ENCODE measurements at regions not wholly inside any gene's neighbourhood (a gene's known extent, or its start where the extent isn't known, plus 50 kb on each side); places are given as distances from the start of the nearest gene placed in this dataset.

- no peak for DNase-seq
- no peaks in the 10 kb centered on the region for H3K4me1 Mint-ChIP-seq (ENCODE audit: low read depth, unreplicated experiment)
- H3K27ac Mint-ChIP-seq (ENCODE audit: unreplicated experiment): no peak overlapping the region
- H3K4me3 Mint-ChIP-seq (ENCODE audit: unreplicated experiment): no peak overlapping the region
- no peaks in the 10 kb centered on the region for H3K9me3 Mint-ChIP-seq (ENCODE audit: unreplicated experiment)
- no peaks in the 10 kb centered on the region for H3K36me3 Mint-ChIP-seq (ENCODE audit: unreplicated experiment)
- TF ChIP-seq CTCF (IDR thresholded peaks at IDR 0.05; ENCODE audit: partially characterized antibody, unreplicated experiment): no peak
- no peaks in the 10 kb centered on the region for H3K27me3 Mint-ChIP-seq (ENCODE audit: unreplicated experiment)
These were observed 537.0 kb downstream of the SLC6A15 start for GRCh38 chr12:84375449-84376170.

GRCh38 chr12:84362552-84362897 is 550.1 kb downstream of the SLC6A15 start:
- Mint-ChIP-seq H3K36me3 (ENCODE audit: unreplicated experiment) (no peaks in the 10 kb centered on the region), H3K4me1 (ENCODE audit: low read depth, unreplicated experiment) (no peaks in the 10 kb centered on the region), H3K9me3 (ENCODE audit: unreplicated experiment) (peaks cover 3% of the 10 kb centered on the region), H3K27ac (ENCODE audit: unreplicated experiment) (no peak overlapping the region), H3K27me3 (ENCODE audit: unreplicated experiment) (no peaks in the 10 kb centered on the region), H3K4me3 (ENCODE audit: unreplicated experiment) (no peak overlapping the region)
- TF ChIP-seq CTCF (IDR thresholded peaks at IDR 0.05; ENCODE audit: partially characterized antibody, unreplicated experiment): no peak
- no peak for DNase-seq

- H3K4me3 Mint-ChIP-seq (ENCODE audit: unreplicated experiment): no peak overlapping the region
- TF ChIP-seq CTCF (IDR thresholded peaks at IDR 0.05; ENCODE audit: partially characterized antibody, unreplicated experiment): no peak
- H3K9me3 Mint-ChIP-seq (ENCODE audit: unreplicated experiment): peaks cover 3% of the 10 kb centered on the region
- H3K27ac Mint-ChIP-seq (ENCODE audit: unreplicated experiment): no peak overlapping the region
- H3K36me3 Mint-ChIP-seq (ENCODE audit: unreplicated experiment): no peaks in the 10 kb centered on the region
- no peaks in the 10 kb centered on the region for H3K4me1 Mint-ChIP-seq (ENCODE audit: low read depth, unreplicated experiment)
- H3K27me3 Mint-ChIP-seq (ENCODE audit: unreplicated experiment): no peaks in the 10 kb centered on the region
- DNase-seq: no peak
These were observed 550.7 kb downstream of the SLC6A15 start for GRCh38 chr12:84361651-84362551.

GRCh38 chr12:84357314-84357713 is 555.3 kb downstream of the SLC6A15 start:
- no peaks in the 10 kb centered on the region for H3K27me3 Mint-ChIP-seq (ENCODE audit: unreplicated experiment)
- TF ChIP-seq CTCF (IDR thresholded peaks at IDR 0.05; ENCODE audit: partially characterized antibody, unreplicated experiment): no peak

GRCh38 chr12:84356224-84356623 is 556.4 kb downstream of the SLC6A15 start:
- H3K27me3 Mint-ChIP-seq (ENCODE audit: unreplicated experiment): no peaks in the 10 kb centered on the region
- H3K27ac Mint-ChIP-seq (ENCODE audit: unreplicated experiment): no peak overlapping the region
- no peaks in the 10 kb centered on the region for H3K36me3 Mint-ChIP-seq (ENCODE audit: unreplicated experiment)

More at GRCh38 chr12:84357314-84357713, 555.3 kb downstream of the SLC6A15 start:
- peaks cover 3% of the 10 kb centered on the region for H3K9me3 Mint-ChIP-seq (ENCODE audit: unreplicated experiment)
- no peak overlapping the region for H3K4me3 Mint-ChIP-seq (ENCODE audit: unreplicated experiment)
- no peak for DNase-seq
- no peaks in the 10 kb centered on the region for H3K36me3 Mint-ChIP-seq (ENCODE audit: unreplicated experiment)
- no peak overlapping the region for H3K27ac Mint-ChIP-seq (ENCODE audit: unreplicated experiment)
- peaks cover 5% of the 10 kb centered on the region for H3K4me1 Mint-ChIP-seq (ENCODE audit: low read depth, unreplicated experiment)

More at GRCh38 chr12:84356224-84356623, 556.4 kb downstream of the SLC6A15 start:
- DNase-seq: no peak
- peaks cover 3% of the 10 kb centered on the region for H3K9me3 Mint-ChIP-seq (ENCODE audit: unreplicated experiment)
- peaks cover 5% of the 10 kb centered on the region for H3K4me1 Mint-ChIP-seq (ENCODE audit: low read depth, unreplicated experiment)
- H3K4me3 Mint-ChIP-seq (ENCODE audit: unreplicated experiment): no peak overlapping the region
- no peak for TF ChIP-seq CTCF (IDR thresholded peaks at IDR 0.05; ENCODE audit: partially characterized antibody, unreplicated experiment)

Measured in glutamatergic neuron (in vitro differentiated cells).